Kidney (tissue), 13 donors: ENCODE measurements at regions not wholly inside any gene's neighbourhood (a gene's known extent, or its start where the extent isn't known, plus 50 kb on each side); places are given as distances from the start of the nearest gene placed in this dataset.

Experiments
- DNase-seq, 5 donors: peaks; one replicate each; pipeline ENCODE4 v3.0.0-alpha.2; 2013 to 2020
- FAIRE-seq: peaks from 2 replicates; lab custom pipeline; 2012; peaks lifted over from hg19 to GRCh38; lab: Jason Lieb, UNC
- H3K27ac ChIP-seq, 2 donors: one replicate each; pipeline ENCODE4 v1.7.0; 2013; ENCODE audit warnings: low read depth in 2 of 2, low read length in 2 of 2, inconsistent platforms in 1 of 2
- H3K27me3 ChIP-seq: one replicate; pipeline ENCODE4 v1.7.1; 2013; ENCODE audit warnings: low read length, inconsistent platforms; ENCODE audit not compliant: control insufficient read depth, insufficient read depth
- H3K36me3 ChIP-seq, 3 donors: one replicate each; pipeline versions ENCODE4 v1.7.0 to v1.7.1; 2013; ENCODE audit warnings: low read length in 3 of 3, control low read depth in 1 of 3, inconsistent platforms in 1 of 3; ENCODE audit not compliant: insufficient read depth in 3 of 3, control insufficient read depth in 2 of 3
- H3K4me1 ChIP-seq, 3 donors: one replicate each; pipeline versions ENCODE4 v1.7.0 to v1.7.1; 2013; ENCODE audit warnings: low read length in 3 of 3, inconsistent platforms in 1 of 3, low read depth in 1 of 3; ENCODE audit not compliant: control insufficient read depth in 2 of 3, insufficient read depth in 2 of 3
- H3K4me3 ChIP-seq, 3 donors: one replicate each; pipeline versions ENCODE4 v1.7.0 to v1.8.1; 2013; ENCODE audit warnings: low read length in 3 of 3, control low read depth in 1 of 3, inconsistent platforms in 1 of 3
- H3K9ac ChIP-seq, 3 donors: one replicate each; pipeline versions ENCODE4 v1.7.0 to v1.7.1; 2013; ENCODE audit warnings: low read length in 3 of 3, control low read depth in 1 of 3, inconsistent platforms in 1 of 3
- H3K9me3 ChIP-seq, 3 donors: one replicate each; pipeline versions ENCODE4 v1.7.0 to v1.7.1; 2013; ENCODE audit warnings: low read length in 3 of 3, control low read depth in 1 of 3, inconsistent platforms in 1 of 3; ENCODE audit not compliant: control insufficient read depth in 2 of 3, insufficient read depth in 1 of 3
- intact Hi-C: fragments of 100-400 bp; cut with DNase I; formaldehyde crosslinking; loops from one replicate; pipeline ENCODE4 v1.11.1; 2022
- TF ChIP-seq, protein P1 (sequence below): IDR thresholded peaks from 3 replicates; pipeline ENCODE4 v1.5.1; 2012; ENCODE audit warnings: mild to moderate bottlenecking, moderate library complexity, borderline replicate concordance; ENCODE audit not compliant: insufficient read depth; ENCODE audit errors: extremely low read depth
- donor health status: control.
- donor health status: control.
- donor health status: control.
- donor health status: control.
- donor health status: control.
- donor health status: DM: yes; HTN: yes; CAD: no.
- donor health status: Normal renal cell carcinoma (clear cell type).

DNA sequence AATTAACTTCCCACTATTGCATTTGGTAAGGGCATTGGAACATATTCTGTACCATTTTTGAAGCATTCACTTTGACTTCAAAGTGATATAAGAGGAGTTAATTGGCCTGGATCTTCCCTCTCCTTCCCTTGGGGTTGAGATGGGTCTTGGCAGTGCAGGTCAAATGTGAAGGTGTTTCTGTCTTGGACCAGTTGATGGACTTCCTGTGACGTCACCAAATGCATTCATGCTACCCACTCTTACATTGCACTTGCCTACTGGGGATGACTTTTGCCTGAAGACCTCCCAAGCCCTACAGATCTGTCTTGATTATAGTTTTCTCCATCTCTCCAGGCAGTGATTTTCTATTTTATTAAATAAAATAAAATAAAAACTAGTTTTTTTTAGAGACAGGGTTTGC lies 221.5 kb downstream of the BUB3 start:
- no peak for DNase-seq
- FAIRE-seq, result no peak

DNA sequence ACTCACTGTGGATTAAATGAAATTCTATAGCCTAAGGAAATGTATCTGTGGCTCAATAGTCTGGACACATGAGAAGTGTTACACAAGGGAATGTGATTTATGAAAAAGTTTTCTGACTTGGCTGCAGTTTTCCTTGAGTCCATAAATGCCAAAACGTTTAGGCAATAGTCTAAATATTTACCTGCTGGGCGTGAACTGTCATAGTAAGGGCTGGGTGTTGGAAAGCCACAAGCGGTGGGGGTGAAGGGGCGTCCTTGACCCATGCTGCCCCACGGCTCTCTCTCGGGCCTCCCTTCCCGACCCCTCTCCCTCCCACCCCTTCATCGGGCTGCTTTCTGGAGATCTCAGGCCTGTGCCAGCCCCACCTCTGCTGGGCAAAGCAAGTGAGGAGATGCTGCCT lies 223.7 kb downstream of the BUB3 start:
- DNase-seq (peak in 1 of 5 donors; percentile 7), FAIRE-seq (no peak)
- H3K4me3 ChIP-seq, result no peak overlapping the region
- intact Hi-C loops, result no loop called here
- H3K4me1 ChIP-seq, result no peaks in the 10 kb centered on the region
- H3K27me3 ChIP-seq, result no peaks in the 10 kb centered on the region
- no peak overlapping the region for H3K9ac ChIP-seq
- no peaks in the 10 kb centered on the region for H3K9me3 ChIP-seq
- no peak overlapping the region for H3K27ac ChIP-seq
- TF ChIP-seq, protein P1, sequence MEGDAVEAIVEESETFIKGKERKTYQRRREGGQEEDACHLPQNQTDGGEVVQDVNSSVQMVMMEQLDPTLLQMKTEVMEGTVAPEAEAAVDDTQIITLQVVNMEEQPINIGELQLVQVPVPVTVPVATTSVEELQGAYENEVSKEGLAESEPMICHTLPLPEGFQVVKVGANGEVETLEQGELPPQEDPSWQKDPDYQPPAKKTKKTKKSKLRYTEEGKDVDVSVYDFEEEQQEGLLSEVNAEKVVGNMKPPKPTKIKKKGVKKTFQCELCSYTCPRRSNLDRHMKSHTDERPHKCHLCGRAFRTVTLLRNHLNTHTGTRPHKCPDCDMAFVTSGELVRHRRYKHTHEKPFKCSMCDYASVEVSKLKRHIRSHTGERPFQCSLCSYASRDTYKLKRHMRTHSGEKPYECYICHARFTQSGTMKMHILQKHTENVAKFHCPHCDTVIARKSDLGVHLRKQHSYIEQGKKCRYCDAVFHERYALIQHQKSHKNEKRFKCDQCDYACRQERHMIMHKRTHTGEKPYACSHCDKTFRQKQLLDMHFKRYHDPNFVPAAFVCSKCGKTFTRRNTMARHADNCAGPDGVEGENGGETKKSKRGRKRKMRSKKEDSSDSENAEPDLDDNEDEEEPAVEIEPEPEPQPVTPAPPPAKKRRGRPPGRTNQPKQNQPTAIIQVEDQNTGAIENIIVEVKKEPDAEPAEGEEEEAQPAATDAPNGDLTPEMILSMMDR, result no peak
- H3K36me3 ChIP-seq, result no peaks in the 10 kb centered on the region

More for the DNA sequence above, 221.5 kb downstream of the BUB3 start:
- Histone ChIP-seq H3K9ac (no peak overlapping the region), H3K4me3 (no peak overlapping the region), H3K27ac (no peak overlapping the region), H3K27me3 (no peaks in the 10 kb centered on the region), H3K4me1 (no peaks in the 10 kb centered on the region), H3K9me3 (no peaks in the 10 kb centered on the region), H3K36me3 (no peaks in the 10 kb centered on the region)
- intact Hi-C loops, result no loop called here
- TF ChIP-seq, protein P1, result no peak

DNA sequence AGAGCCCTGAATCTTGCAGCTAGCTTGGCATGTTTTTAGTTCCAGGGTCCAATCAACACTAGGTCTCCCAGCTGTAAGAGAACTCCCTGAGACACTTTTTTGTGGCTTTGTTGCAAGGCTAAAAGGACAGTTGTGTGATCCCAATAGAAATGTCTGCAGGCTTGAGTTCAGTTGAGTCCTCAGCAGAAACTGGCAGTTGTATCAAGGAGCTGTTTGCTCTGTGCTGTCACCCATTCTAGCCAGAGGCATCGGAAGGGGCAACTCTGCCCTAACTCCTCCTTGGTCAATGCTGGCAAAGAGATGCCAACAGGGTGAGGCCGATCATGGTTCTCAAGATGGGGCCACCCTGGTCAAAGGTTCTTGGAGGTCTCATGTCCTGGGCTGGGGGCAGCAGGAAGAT lies 224.1 kb downstream of the BUB3 start:
- intact Hi-C loops, result no loop called here
- Histone ChIP-seq H3K4me1 (no peaks in the 10 kb centered on the region), H3K9ac (no peak overlapping the region), H3K4me3 (no peak overlapping the region), H3K36me3 (no peaks in the 10 kb centered on the region), H3K9me3 (no peaks in the 10 kb centered on the region), H3K27me3 (no peaks in the 10 kb centered on the region), H3K27ac (no peak overlapping the region)
- FAIRE-seq (no peak), DNase-seq (no peak)
- TF ChIP-seq, protein P1, result no peak

DNA sequence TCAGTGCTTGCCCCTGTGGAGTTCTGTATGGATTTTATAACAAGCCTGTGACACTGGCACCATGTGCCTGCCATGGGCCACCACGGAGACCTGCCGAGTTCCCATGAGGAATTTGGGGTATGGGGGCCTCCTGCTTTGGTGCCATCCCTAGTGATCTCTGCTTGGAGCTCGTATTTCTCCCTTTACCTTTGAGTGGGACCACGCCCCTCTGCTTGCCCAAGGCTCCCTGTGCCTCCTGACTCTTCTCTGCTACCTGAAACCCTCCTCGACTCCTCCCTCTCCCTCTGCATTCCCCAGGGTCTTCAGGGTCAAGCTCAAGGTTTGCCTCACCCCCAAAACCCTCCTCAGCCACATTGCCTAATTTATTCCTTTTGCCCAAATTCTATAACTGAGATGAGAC lies 225.0 kb downstream of the BUB3 start:
- intact Hi-C loops, result no loop called here
- DNase-seq (no peak), FAIRE-seq (no peak)
- H3K9ac ChIP-seq, result no peak overlapping the region
- no peaks in the 10 kb centered on the region for H3K27me3 ChIP-seq
- no peak overlapping the region for H3K4me3 ChIP-seq
- no peaks in the 10 kb centered on the region for H3K9me3 ChIP-seq
- H3K36me3 ChIP-seq, result no peaks in the 10 kb centered on the region
- no peaks in the 10 kb centered on the region for H3K4me1 ChIP-seq
- no peak overlapping the region for H3K27ac ChIP-seq
- TF ChIP-seq, protein P1, result no peak
